ENCODE measurements at regions not wholly inside any gene's neighbourhood (a gene's known extent, or its start where the extent isn't known, plus 50 kb on each side); places are given as distances from the start of the nearest gene placed in this dataset.
"Not testable (repeated sequence)": the region's sequence is repeated elsewhere in the genome, so short reads cannot be mapped to it uniquely, and the experiment has no call there.

- no peaks in the 10 kb centered on the region for H3K4me1 ChIP-seq (ENCODE audit: control insufficient read depth, extremely low read depth, insufficient read depth, low read length)
Observed at GRCh38 chr12:94909663-94910062, 93.8 kb downstream of the NDUFA12 start.

GRCh38 chr12:94905749-94906148 is 97.7 kb downstream of the NDUFA12 start:
- not testable (repeated sequence) for FAIRE-seq; BruUV-seq (replicated peaks)

More at GRCh38 chr12:94909663-94910062, 93.8 kb downstream of the NDUFA12 start:
- no peaks in the 10 kb centered on the region for H4K20me1 ChIP-seq (replicated peaks; ENCODE audit: control insufficient read depth, extremely low read depth, insufficient read depth, low read length)
- H3K9me1 ChIP-seq (replicated peaks; ENCODE audit: control insufficient read depth, extremely low read depth, insufficient read depth, low read length), result no peaks in the 10 kb centered on the region
- POLR2A ChIA-PET, result no interaction called here
- TF ChIP-seq GATA2 (IDR thresholded peaks at IDR 0.05; ENCODE audit: insufficient read depth, insufficient read length, low read depth, low read length) (no peak), FOS (IDR thresholded peaks at IDR 0.05; ENCODE audit: borderline replicate concordance, insufficient read depth, low read length) (no peak), EZH2 (IDR thresholded peaks at IDR 0.05; ENCODE audit: borderline replicate concordance, low read depth, low read length, severe bottlenecking) (no peak), JUN (IDR thresholded peaks at IDR 0.05; ENCODE audit: borderline replicate concordance, insufficient read depth, insufficient read length, low read depth) (no peak), MYC (IDR thresholded peaks at IDR 0.05; ENCODE audit: low read depth, low read length) (no peak), CTCF (IDR thresholded peaks at IDR 0.05; ENCODE audit: extremely low read depth in 1 of 2, insufficient read depth in 1 of 2, low read depth in 1 of 2, low read length in 2 of 2) (no peak), MAX (IDR thresholded peaks at IDR 0.05; ENCODE audit: insufficient read depth, insufficient read length) (no peak), POLR2AphosphoS5 (IDR thresholded peaks at IDR 0.05; ENCODE audit: insufficient read depth, low read depth, low read length) (no peak), POLR2A (IDR thresholded peaks at IDR 0.05; ENCODE audit: low read depth, low read length) (no peak)
- H3K36me3 ChIP-seq (ENCODE audit: control insufficient read depth in 2 of 2, extremely low read depth in 1 of 2, insufficient read depth in 2 of 2, low read length in 2 of 2), result no peaks in the 10 kb centered on the region
- CTCF ChIA-PET, result interaction anchor here (0.6 kb wide), 1 partner anchor 468 kb away, joined by 6 read pairs; no protein-coding TSS in a partner anchor
- H3K9me3 ChIP-seq (replicated peaks; ENCODE audit: control insufficient read depth, insufficient read depth, low read length), result no peaks in the 10 kb centered on the region
- BruUV-seq (replicated peaks), result no TSS peak
- H3K4me2 ChIP-seq (ENCODE audit: insufficient read depth, low read length), result no peak overlapping the region
- H3K27me3 ChIP-seq (ENCODE audit: control insufficient read depth in 2 of 2, insufficient read depth in 2 of 2, low read length in 2 of 2), result peaks cover 0 to 2% of the 10 kb centered on the region in 2 experiments
- H3K9ac ChIP-seq (replicated peaks; ENCODE audit: extremely low read depth, insufficient read depth, low read length), result no peak overlapping the region
- no peak overlapping the region for H3K27ac ChIP-seq (ENCODE audit: insufficient read depth, low read depth, low read length)
- DNase-seq (ENCODE audit: low read depth, low spot score), result no peak
- H3K4me3 ChIP-seq (replicated peaks in 1 of 3; ENCODE audit: insufficient read depth in 1 of 3, low read depth in 1 of 3, low read length in 3 of 3), result no peak overlapping the region
- H2AFZ ChIP-seq (ENCODE audit: low read depth, low read length), result no peak overlapping the region
- intact Hi-C loops (cut with micrococcal nuclease), result no loop called here
- dilution Hi-C loops (cut with MboI; ENCODE audit: extremely low pct_ligation_motif_present, low sequenced_read_pairs), result no loop called here
- H3K79me2 ChIP-seq (ENCODE audit: control insufficient read depth, insufficient read depth, low read length), result no peaks in the 10 kb centered on the region
- FAIRE-seq, result no peak

More at GRCh38 chr12:94905749-94906148, 97.7 kb downstream of the NDUFA12 start:
- DNase-seq (ENCODE audit: low read depth, low spot score); H3K27ac ChIP-seq (ENCODE audit: insufficient read depth, low read depth, low read length); H3K27me3 ChIP-seq (ENCODE audit: control insufficient read depth in 2 of 2, insufficient read depth in 2 of 2, low read length in 2 of 2); H3K9me1 ChIP-seq (replicated peaks; ENCODE audit: control insufficient read depth, extremely low read depth, insufficient read depth, low read length); H4K20me1 ChIP-seq (replicated peaks; ENCODE audit: control insufficient read depth, extremely low read depth, insufficient read depth, low read length); CTCF ChIA-PET; H3K36me3 ChIP-seq (ENCODE audit: control insufficient read depth in 2 of 2, extremely low read depth in 1 of 2, insufficient read depth in 2 of 2, low read length in 2 of 2); H3K4me1 ChIP-seq (ENCODE audit: control insufficient read depth, extremely low read depth, insufficient read depth, low read length); H3K9me3 ChIP-seq (replicated peaks; ENCODE audit: control insufficient read depth, insufficient read depth, low read length); H3K9ac ChIP-seq (replicated peaks; ENCODE audit: extremely low read depth, insufficient read depth, low read length); dilution Hi-C loops (cut with MboI; ENCODE audit: extremely low pct_ligation_motif_present, low sequenced_read_pairs); POLR2A ChIA-PET; intact Hi-C loops (cut with micrococcal nuclease); H3K4me3 ChIP-seq (replicated peaks in 1 of 3; ENCODE audit: insufficient read depth in 1 of 3, low read depth in 1 of 3, low read length in 3 of 3); H3K79me2 ChIP-seq (ENCODE audit: control insufficient read depth, insufficient read depth, low read length); H3K4me2 ChIP-seq (ENCODE audit: insufficient read depth, low read length); H2AFZ ChIP-seq (ENCODE audit: low read depth, low read length): not testable (repeated sequence)
